Thoracic aorta (tissue), 2 donors: ENCODE measurements at regions not wholly inside any gene's neighbourhood (a gene's known extent, or its start where the extent isn't known, plus 50 kb on each side); places are given as distances from the start of the nearest gene placed in this dataset.

Source experiments
- ATAC-seq: fragments of 150-250 bp; one replicate; pipeline ENCODE4 v1.8.0; 2017; ENCODE audit warnings: low read depth; ENCODE audit not compliant: insufficient number of reproducible peaks, low FRiP score
- DNase-seq: peaks from one replicate; pipeline ENCODE4 v3.0.0-alpha.2; 2020; ENCODE audit warnings: low spot score
- H3K27ac ChIP-seq, 2 donors: fragments of 200-600 bp; sonication (generic); 1 replicate in 1 of 2; 2 replicates in 1 of 2; pipeline ENCODE4 v1.5.1; 2016; ENCODE audit warnings: mild to moderate bottlenecking in 2 of 2, moderate library complexity in 2 of 2
- H3K27me3 ChIP-seq: fragments of 200-600 bp; sonication (generic); replicated peaks from 2 replicates; pipeline ENCODE4 v1.6.0; 2016; ENCODE audit warnings: mild to moderate bottlenecking; ENCODE audit not compliant: insufficient read depth
- H3K36me3 ChIP-seq: fragments of 200-600 bp; sonication (generic); one replicate; pipeline ENCODE4 v1.5.1; 2016
- H3K4me1 ChIP-seq, 2 donors: fragments of 200-600 bp; sonication (generic); 1 replicate in 1 of 2; 2 replicates in 1 of 2; pipeline versions ENCODE4 v1.5.1 to v1.6.0; 2016; ENCODE audit warnings: low read depth in 2 of 2, mild to moderate bottlenecking in 1 of 2; ENCODE audit not compliant: control insufficient read depth in 1 of 2
- H3K4me3 ChIP-seq: fragments of 200-600 bp; sonication (generic); 2 replicates; pipeline ENCODE4 v1.5.1; 2016; ENCODE audit warnings: mild to moderate bottlenecking
- H3K9me3 ChIP-seq: fragments of 200-600 bp; sonication (generic); 2 replicates; pipeline ENCODE4 v1.5.1; 2016
- CTCF ChIP-seq: fragments of 200-600 bp; sonication (generic); IDR thresholded peaks from one replicate; pipeline ENCODE4 v1.5.1; 2019; ENCODE audit warnings: antibody characterized with exemption

- ATAC-seq (no peak), DNase-seq (no peak)
- Histone ChIP-seq H3K4me1 (no peaks in the 10 kb centered on the region), H3K4me3 (no peak overlapping the region), H3K36me3 (no peaks in the 10 kb centered on the region), H3K9me3 (no peaks in the 10 kb centered on the region), H3K27me3 (no peaks in the 10 kb centered on the region), H3K27ac (no peak overlapping the region)
- TF ChIP-seq CTCF, result no peak
Observed at GRCh38 chr11:37967635-37968034, 1369.6 kb upstream of the RAG2 start.

- no peak for ATAC-seq
- no peak for DNase-seq
- Histone ChIP-seq H3K4me1 (no peaks in the 10 kb centered on the region), H3K36me3 (no peaks in the 10 kb centered on the region), H3K27ac (no peak overlapping the region), H3K27me3 (no peaks in the 10 kb centered on the region), H3K4me3 (no peak overlapping the region), H3K9me3 (no peaks in the 10 kb centered on the region)
- no peak for TF ChIP-seq CTCF
Observed at GRCh38 chr11:37963440-37963839, 1365.4 kb upstream of the RAG2 start.

- Histone ChIP-seq H3K9me3 (no peaks in the 10 kb centered on the region), H3K27me3 (no peaks in the 10 kb centered on the region), H3K27ac (no peak overlapping the region), H3K36me3 (no peaks in the 10 kb centered on the region), H3K4me3 (no peak overlapping the region), H3K4me1 (no peaks in the 10 kb centered on the region)
- DNase-seq (no peak), ATAC-seq (no peak)
- no peak for TF ChIP-seq CTCF
Observed at GRCh38 chr11:37957717-37958116, 1359.7 kb upstream of the RAG2 start.

DNA sequence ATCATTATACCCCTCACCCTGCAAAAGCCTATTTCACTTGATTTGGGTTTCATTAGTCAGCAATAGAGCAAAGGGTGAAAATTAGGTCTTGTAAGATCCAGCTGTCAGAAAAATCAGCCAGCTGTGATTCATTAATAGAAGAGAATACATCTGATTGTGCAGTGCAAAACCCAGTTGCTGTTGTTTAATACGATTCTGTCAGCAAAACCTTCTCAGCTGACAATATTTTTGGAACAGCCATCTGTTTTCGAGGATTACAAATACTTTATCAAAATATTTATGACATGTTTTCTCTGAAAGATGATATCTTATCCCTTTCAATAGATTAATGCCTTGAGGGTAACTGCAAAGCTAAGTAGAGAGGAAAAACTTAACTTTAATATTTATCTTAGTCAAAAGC is 1354.0 kb upstream of the RAG2 start:
- no peak for TF ChIP-seq CTCF
- H3K27me3 ChIP-seq, result no peaks in the 10 kb centered on the region
- no peak overlapping the region for H3K27ac ChIP-seq
- no peaks in the 10 kb centered on the region for H3K9me3 ChIP-seq
- no peaks in the 10 kb centered on the region for H3K4me1 ChIP-seq
- no peak overlapping the region for H3K4me3 ChIP-seq
- ATAC-seq, result no peak
- H3K36me3 ChIP-seq, result no peaks in the 10 kb centered on the region
- DNase-seq, result no peak

- no peak for TF ChIP-seq CTCF
- DNase-seq (no peak), ATAC-seq (no peak)
- no peaks in the 10 kb centered on the region for H3K36me3 ChIP-seq
- H3K4me3 ChIP-seq, result no peak overlapping the region
- no peaks in the 10 kb centered on the region for H3K27me3 ChIP-seq
- H3K4me1 ChIP-seq, result no peaks in the 10 kb centered on the region
- no peak overlapping the region for H3K27ac ChIP-seq
- no peaks in the 10 kb centered on the region for H3K9me3 ChIP-seq
Observed at GRCh38 chr11:37948258-37948657, 1350.2 kb upstream of the RAG2 start.
